ENCODE measurements at regions not wholly inside any gene's neighbourhood (a gene's known extent, or its start where the extent isn't known, plus 50 kb on each side); places are given as distances from the start of the nearest gene placed in this dataset.

GRCh38 chr14:104278214-104278534 lies 139.8 kb downstream of the KIF26A start:
- ChIA-PET CTCF (interaction anchor here (1.5 kb wide), 1 partner anchor 9 kb away, joined by 3 read pairs; no protein-coding TSS in a partner anchor), POLR2A (no interaction called here)
- Histone ChIP-seq H3K4me2 (no peak overlapping the region), H3K9me3 (no peaks in the 10 kb centered on the region), H3K4me3 (no peak overlapping the region), H3K4me1 (peaks cover 11% of the 10 kb centered on the region), H3K27ac (no peak overlapping the region)
- TF ChIP-seq RCOR1 (IDR thresholded peaks at IDR 0.05; ENCODE audit: low read depth, low read length) = no peak
- no peak for TF ChIP-seq ELK1 (IDR thresholded peaks at IDR 0.05; ENCODE audit: low read depth, low read length)
- no peak for TF ChIP-seq CHD4 (IDR thresholded peaks at IDR 0.05; ENCODE audit: borderline replicate concordance)
- TF ChIP-seq RNF2 (IDR thresholded peaks at IDR 0.05; ENCODE audit: borderline replicate concordance, low read depth) = no peak
- no peak for TF ChIP-seq SMC3 (IDR thresholded peaks at IDR 0.05)
- no peak for TF ChIP-seq EHF (CRISPR knock-in tag; IDR thresholded peaks at IDR 0.05)
- no peak for TF ChIP-seq FOXS1 (CRISPR knock-in tag; IDR thresholded peaks at IDR 0.05)
- TF ChIP-seq POLR2AphosphoS2 (conservative IDR thresholded peaks at IDR 0.05; ENCODE audit: low read length) = no peak
- TF ChIP-seq POLR2A (IDR thresholded peaks at IDR 0.05; ENCODE audit: low read length) = no peak
- no peak for TF ChIP-seq JUNB (IDR thresholded peaks at IDR 0.05)
- no peak for TF ChIP-seq HEYL (CRISPR knock-in tag; IDR thresholded peaks at IDR 0.05)
- no peak for TF ChIP-seq CBX2 (IDR thresholded peaks at IDR 0.05; ENCODE audit: borderline replicate concordance, low read depth)
- TF ChIP-seq TP53 (CRISPR knock-in tag; IDR thresholded peaks at IDR 0.05) = no peak
- no peak for TF ChIP-seq MAX (IDR thresholded peaks at IDR 0.05)
- TF ChIP-seq E2F6 (IDR thresholded peaks at IDR 0.05; ENCODE audit: borderline replicate concordance, low read depth) = no peak
- TF ChIP-seq MAFK (IDR thresholded peaks at IDR 0.05; ENCODE audit: partially characterized antibody) = no peak
- no peak for TF ChIP-seq EP300 (IDR thresholded peaks at IDR 0.05)
- FAIRE-seq (no peak), DNase-seq (ENCODE audit: low read depth in 1 of 2, low spot score in 1 of 2) (no peak), ATAC-seq (no peak)
- WGBS (ENCODE audit: missing lambda C conversion rate) = 35% methylated on average over 4 of the region's 4 CpGs

GRCh38 chr14:104280085-104280901 lies 141.9 kb downstream of the KIF26A start:
- Histone ChIP-seq H3K9me3 (no peaks in the 10 kb centered on the region), H3K4me3 (no peak overlapping the region), H3K4me1 (peaks cover 11% of the 10 kb centered on the region), H3K27ac (no peak overlapping the region), H3K4me2 (no peak overlapping the region)
- ATAC-seq (no peak; a peak in 1 of 6 replicates), FAIRE-seq (no peak), DNase-seq (ENCODE audit: low read depth in 1 of 2, low spot score in 1 of 2) (no peak)
- TF ChIP-seq NR3C1 (IDR thresholded peaks at IDR 0.05) (no peak), TP53 (CRISPR knock-in tag; IDR thresholded peaks at IDR 0.05) (no peak), JUNB (IDR thresholded peaks at IDR 0.05) (no peak), GATA3 (IDR thresholded peaks at IDR 0.05; ENCODE audit: borderline replicate concordance) (no peak), NPAS2 (CRISPR knock-in tag; IDR thresholded peaks at IDR 0.05; ENCODE audit: borderline replicate concordance) (no peak), KDM1A (IDR thresholded peaks at IDR 0.05; ENCODE audit: low read depth) (no peak), EHF (CRISPR knock-in tag; IDR thresholded peaks at IDR 0.05) (no peak), BCL3 (IDR thresholded peaks at IDR 0.05) (no peak), RARB (CRISPR knock-in tag; IDR thresholded peaks at IDR 0.05) (no peak), HEYL (CRISPR knock-in tag; IDR thresholded peaks at IDR 0.05) (no peak), ZFP36 (IDR thresholded peaks at IDR 0.05; ENCODE audit: borderline replicate concordance, partially characterized antibody) (no peak), SREBF2 (IDR thresholded peaks at IDR 0.05) (no peak), PBX3 (IDR thresholded peaks at IDR 0.05) (no peak), RNF2 (IDR thresholded peaks at IDR 0.05; ENCODE audit: borderline replicate concordance, low read depth) (no peak), HOXB13 (CRISPR knock-in tag; IDR thresholded peaks at IDR 0.05; ENCODE audit: low read depth) (no peak), BHLHE40 (IDR thresholded peaks at IDR 0.05; ENCODE audit: low read depth, low read length) (no peak), CHD2 (IDR thresholded peaks at IDR 0.05; ENCODE audit: low read length, partially characterized antibody) (no peak), HDAC2 (IDR thresholded peaks at IDR 0.05) (no peak), RAD21 (conservative IDR thresholded peaks at IDR 0.05 in 1 of 2, IDR thresholded peaks at IDR 0.05 in 1 of 2) (no peak)
- ChIA-PET CTCF (no interaction called here), POLR2A (no interaction called here)
- 71% methylated on average over 29 of the region's 32 CpGs for WGBS (ENCODE audit: missing lambda C conversion rate)

Measured in A549 (cell line).